ENCODE measurements at regions not wholly inside any gene's neighbourhood (a gene's known extent, or its start where the extent isn't known, plus 50 kb on each side); places are given as distances from the start of the nearest gene placed in this dataset.
"Not testable (repeated sequence)": the region's sequence is repeated elsewhere in the genome, so short reads cannot be mapped to it uniquely, and the experiment has no call there.

DNA sequence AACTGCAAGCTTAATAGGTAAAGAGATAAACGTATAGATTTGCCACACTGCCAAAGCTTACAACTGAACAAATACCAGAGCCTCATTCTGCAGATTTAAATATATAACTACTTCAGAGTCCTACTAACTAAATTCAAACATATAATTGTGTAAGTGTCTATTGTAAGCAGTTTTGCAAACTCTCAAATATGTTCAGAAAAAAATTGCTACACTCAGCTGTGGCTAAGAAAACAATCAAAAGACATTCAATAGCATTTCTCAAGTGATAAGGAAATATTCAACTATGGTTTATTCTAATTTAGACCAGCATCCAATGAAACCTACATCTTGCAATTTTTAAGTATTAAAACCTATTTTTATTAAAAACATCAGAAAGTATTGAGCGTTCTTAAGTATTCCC is 202.4 kb downstream of the KCTD12 start:
- no peak overlapping the region for H3K4me3 ChIP-seq (ENCODE audit: low read depth in 1 of 2, low read length in 2 of 2)
- H3K9ac ChIP-seq (ENCODE audit: low read depth in 1 of 2, low read length in 2 of 2): no peak overlapping the region
- H3K36me3 ChIP-seq (ENCODE audit: control insufficient read depth in 1 of 2, insufficient read depth in 2 of 2, low read length in 2 of 2): no peaks in the 10 kb centered on the region
- no peaks in the 10 kb centered on the region for H3K27me3 ChIP-seq (ENCODE audit: control insufficient read depth in 1 of 2, insufficient read depth in 2 of 2, low read length in 2 of 2)
- H3K9me3 ChIP-seq (ENCODE audit: control insufficient read depth in 1 of 2, low read length in 2 of 2): no peaks in the 10 kb centered on the region
- H3K27ac ChIP-seq (ENCODE audit: low read depth, low read length): no peak overlapping the region
- no peaks in the 10 kb centered on the region for H3K4me1 ChIP-seq (ENCODE audit: control insufficient read depth in 1 of 2, insufficient read depth in 2 of 2, low read length in 2 of 2)

DNA sequence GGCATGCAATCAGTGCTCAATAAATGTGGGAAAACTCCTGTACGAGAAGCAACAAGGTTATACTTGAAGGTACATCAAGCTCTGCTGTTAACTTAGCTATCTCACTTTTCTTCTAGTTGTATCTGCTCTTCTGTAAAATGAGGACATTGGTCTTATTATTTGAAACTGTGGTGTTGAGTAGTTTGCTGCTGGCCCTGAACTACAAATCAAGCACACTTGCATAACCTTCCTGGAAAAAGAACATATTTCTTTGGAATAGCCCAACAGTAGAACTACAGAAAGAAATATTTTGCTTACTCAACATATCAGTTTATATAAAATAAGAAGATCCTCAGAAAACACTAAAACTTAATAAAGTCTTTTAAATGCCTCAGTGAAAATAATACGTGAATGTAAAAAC is 203.0 kb downstream of the KCTD12 start:
- Histone ChIP-seq H3K4me3 (ENCODE audit: low read depth in 1 of 2, low read length in 2 of 2) (no peak overlapping the region), H3K4me1 (ENCODE audit: control insufficient read depth in 1 of 2, insufficient read depth in 2 of 2, low read length in 2 of 2) (no peaks in the 10 kb centered on the region), H3K27ac (ENCODE audit: low read depth, low read length) (no peak overlapping the region), H3K27me3 (ENCODE audit: control insufficient read depth in 1 of 2, insufficient read depth in 2 of 2, low read length in 2 of 2) (no peaks in the 10 kb centered on the region), H3K9ac (ENCODE audit: low read depth in 1 of 2, low read length in 2 of 2) (no peak overlapping the region), H3K9me3 (ENCODE audit: control insufficient read depth in 1 of 2, low read length in 2 of 2) (no peaks in the 10 kb centered on the region), H3K36me3 (ENCODE audit: control insufficient read depth in 1 of 2, insufficient read depth in 2 of 2, low read length in 2 of 2) (no peaks in the 10 kb centered on the region)

DNA sequence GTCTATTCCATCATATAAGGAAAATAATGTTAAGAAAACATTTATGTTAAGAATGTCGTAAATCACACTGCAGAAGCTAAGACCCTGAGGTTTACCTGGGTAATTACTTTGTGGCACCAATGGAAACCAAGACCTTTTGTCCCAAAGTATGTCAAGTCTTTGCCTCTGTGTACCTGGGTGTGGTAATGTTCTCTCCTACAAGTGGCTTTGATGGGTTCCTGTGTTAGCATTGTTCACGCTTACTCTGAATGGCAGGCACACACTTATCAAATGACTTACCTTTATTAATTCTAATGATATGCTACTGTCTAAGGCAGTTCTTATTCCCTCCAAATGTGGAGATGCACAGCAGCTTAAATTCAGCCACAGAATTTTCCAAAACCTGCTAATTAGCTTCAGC is 206.1 kb downstream of the KCTD12 start:
- Histone ChIP-seq H3K36me3 (ENCODE audit: control insufficient read depth in 1 of 2, insufficient read depth in 2 of 2, low read length in 2 of 2) (no peaks in the 10 kb centered on the region), H3K9ac (ENCODE audit: low read depth in 1 of 2, low read length in 2 of 2) (no peak overlapping the region), H3K27ac (ENCODE audit: low read depth, low read length) (no peak overlapping the region), H3K4me3 (ENCODE audit: low read depth in 1 of 2, low read length in 2 of 2) (no peak overlapping the region), H3K27me3 (ENCODE audit: control insufficient read depth in 1 of 2, insufficient read depth in 2 of 2, low read length in 2 of 2) (no peaks in the 10 kb centered on the region), H3K9me3 (ENCODE audit: control insufficient read depth in 1 of 2, low read length in 2 of 2) (no peaks in the 10 kb centered on the region), H3K4me1 (ENCODE audit: control insufficient read depth in 1 of 2, insufficient read depth in 2 of 2, low read length in 2 of 2) (no peaks in the 10 kb centered on the region)

DNA sequence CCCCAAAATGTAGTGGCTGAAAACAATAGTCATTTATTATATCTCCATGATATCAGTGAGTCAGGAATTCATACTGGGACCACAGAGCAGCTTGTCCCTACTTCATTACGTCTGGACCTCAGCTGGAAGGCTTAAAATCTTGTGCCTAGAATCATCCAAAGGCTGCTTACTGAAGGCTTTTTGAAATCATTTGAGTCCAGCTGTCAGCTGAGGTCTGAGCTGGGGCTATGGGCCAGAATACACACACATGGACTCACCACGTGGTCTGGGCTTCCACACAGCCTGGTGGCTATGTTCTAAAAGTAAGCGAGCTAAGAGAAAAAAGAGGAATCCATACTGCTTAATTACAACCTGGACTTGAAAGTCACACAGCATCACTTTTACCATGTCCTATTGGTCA is 209.2 kb downstream of the KCTD12 start:
- H3K27ac ChIP-seq (ENCODE audit: low read depth, low read length): no peak overlapping the region
- H3K9ac ChIP-seq (ENCODE audit: low read depth in 1 of 2, low read length in 2 of 2): no peak overlapping the region
- no peaks in the 10 kb centered on the region for H3K36me3 ChIP-seq (ENCODE audit: control insufficient read depth in 1 of 2, insufficient read depth in 2 of 2, low read length in 2 of 2)
- no peaks in the 10 kb centered on the region for H3K4me1 ChIP-seq (ENCODE audit: control insufficient read depth in 1 of 2, insufficient read depth in 2 of 2, low read length in 2 of 2)
- H3K9me3 ChIP-seq (ENCODE audit: control insufficient read depth in 1 of 2, low read length in 2 of 2): no peaks in the 10 kb centered on the region
- no peak overlapping the region for H3K4me3 ChIP-seq (ENCODE audit: low read depth in 1 of 2, low read length in 2 of 2)
- H3K27me3 ChIP-seq (ENCODE audit: control insufficient read depth in 1 of 2, insufficient read depth in 2 of 2, low read length in 2 of 2): no peaks in the 10 kb centered on the region

DNA sequence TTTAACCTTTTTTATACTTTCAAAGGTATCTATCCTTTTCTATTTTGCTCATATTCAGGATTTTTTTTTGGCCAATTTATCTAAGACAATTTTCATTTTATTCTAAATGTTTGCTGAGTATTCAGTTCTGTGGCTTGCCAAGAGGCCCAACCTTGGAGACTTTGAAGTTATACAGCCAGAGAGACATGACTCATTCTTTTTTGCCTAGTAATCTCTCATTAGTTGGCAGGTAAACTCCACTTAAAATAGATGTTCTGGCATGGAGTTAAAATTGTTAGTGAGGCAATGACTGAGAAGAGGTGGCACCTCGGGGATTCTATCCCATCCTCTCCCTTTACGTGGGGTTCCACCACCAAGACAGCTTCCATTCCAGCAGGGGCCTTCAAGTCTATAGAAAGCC is 213.8 kb downstream of the KCTD12 start:
- H3K4me1 ChIP-seq (ENCODE audit: control insufficient read depth in 1 of 2, insufficient read depth in 2 of 2, low read length in 2 of 2): no peaks in the 10 kb centered on the region
- H3K27ac ChIP-seq (ENCODE audit: low read depth, low read length): no peak overlapping the region
- no peaks in the 10 kb centered on the region for H3K36me3 ChIP-seq (ENCODE audit: control insufficient read depth in 1 of 2, insufficient read depth in 2 of 2, low read length in 2 of 2)
- no peaks in the 10 kb centered on the region for H3K9me3 ChIP-seq (ENCODE audit: control insufficient read depth in 1 of 2, low read length in 2 of 2)
- no peak overlapping the region for H3K9ac ChIP-seq (ENCODE audit: low read depth in 1 of 2, low read length in 2 of 2)
- no peak overlapping the region for H3K4me3 ChIP-seq (ENCODE audit: low read depth in 1 of 2, low read length in 2 of 2)
- H3K27me3 ChIP-seq (ENCODE audit: control insufficient read depth in 1 of 2, insufficient read depth in 2 of 2, low read length in 2 of 2): no peaks in the 10 kb centered on the region

DNA sequence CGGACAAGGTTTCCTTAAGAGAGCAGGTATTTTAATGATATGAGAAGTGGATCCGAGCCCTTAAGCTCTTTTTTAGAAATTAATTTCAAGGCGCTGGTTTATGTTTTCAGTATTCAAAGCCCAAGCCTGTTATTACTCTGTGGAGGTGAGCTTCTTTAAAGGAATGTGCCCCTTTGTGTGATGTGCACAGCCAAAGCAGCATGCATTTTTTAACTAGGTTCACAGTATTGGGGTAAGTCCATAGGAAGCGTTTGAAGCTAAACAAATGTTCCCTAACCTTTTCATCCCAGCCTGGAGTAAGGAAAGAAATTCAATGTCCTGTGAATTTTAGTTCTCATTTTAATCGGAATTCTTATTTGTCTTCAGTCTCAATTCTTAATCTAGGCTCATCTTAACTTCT is 217.5 kb downstream of the KCTD12 start:
- H3K27me3 ChIP-seq (ENCODE audit: control insufficient read depth in 1 of 2, insufficient read depth in 2 of 2, low read length in 2 of 2): no peaks in the 10 kb centered on the region
- no peaks in the 10 kb centered on the region for H3K4me1 ChIP-seq (ENCODE audit: control insufficient read depth in 1 of 2, insufficient read depth in 2 of 2, low read length in 2 of 2)
- no peak overlapping the region for H3K4me3 ChIP-seq (ENCODE audit: low read depth in 1 of 2, low read length in 2 of 2)
- H3K27ac ChIP-seq (ENCODE audit: low read depth, low read length): no peak overlapping the region
- no peaks in the 10 kb centered on the region for H3K36me3 ChIP-seq (ENCODE audit: control insufficient read depth in 1 of 2, insufficient read depth in 2 of 2, low read length in 2 of 2)
- no peaks in the 10 kb centered on the region for H3K9me3 ChIP-seq (ENCODE audit: control insufficient read depth in 1 of 2, low read length in 2 of 2)
- H3K9ac ChIP-seq (ENCODE audit: low read depth in 1 of 2, low read length in 2 of 2): no peak overlapping the region

DNA sequence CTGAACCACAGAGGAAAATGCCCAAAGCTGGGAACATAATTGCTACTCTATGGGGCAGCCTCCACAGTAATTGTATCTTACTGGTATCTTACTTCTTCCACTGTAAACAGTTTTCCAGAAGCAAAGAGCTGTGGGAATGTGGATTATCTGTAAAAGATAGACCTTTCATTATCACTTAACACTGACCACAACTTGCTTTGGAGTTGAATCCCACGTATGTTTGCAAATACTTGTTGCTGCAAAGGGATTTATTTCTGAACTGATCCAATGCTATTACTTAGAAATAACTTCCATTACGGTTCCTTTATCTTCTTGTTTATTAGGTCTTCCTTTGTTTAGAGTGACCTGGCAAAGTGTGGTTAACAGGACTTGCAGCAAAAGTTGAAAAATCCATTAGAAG is 218.1 kb downstream of the KCTD12 start:
- no peak overlapping the region for H3K27ac ChIP-seq (ENCODE audit: low read depth, low read length)
- H3K9me3 ChIP-seq (ENCODE audit: control insufficient read depth in 1 of 2, low read length in 2 of 2): no peaks in the 10 kb centered on the region
- no peaks in the 10 kb centered on the region for H3K4me1 ChIP-seq (ENCODE audit: control insufficient read depth in 1 of 2, insufficient read depth in 2 of 2, low read length in 2 of 2)
- H3K36me3 ChIP-seq (ENCODE audit: control insufficient read depth in 1 of 2, insufficient read depth in 2 of 2, low read length in 2 of 2): no peaks in the 10 kb centered on the region
- no peak overlapping the region for H3K9ac ChIP-seq (ENCODE audit: low read depth in 1 of 2, low read length in 2 of 2)
- H3K4me3 ChIP-seq (ENCODE audit: low read depth in 1 of 2, low read length in 2 of 2): no peak overlapping the region
- no peaks in the 10 kb centered on the region for H3K27me3 ChIP-seq (ENCODE audit: control insufficient read depth in 1 of 2, insufficient read depth in 2 of 2, low read length in 2 of 2)

DNA sequence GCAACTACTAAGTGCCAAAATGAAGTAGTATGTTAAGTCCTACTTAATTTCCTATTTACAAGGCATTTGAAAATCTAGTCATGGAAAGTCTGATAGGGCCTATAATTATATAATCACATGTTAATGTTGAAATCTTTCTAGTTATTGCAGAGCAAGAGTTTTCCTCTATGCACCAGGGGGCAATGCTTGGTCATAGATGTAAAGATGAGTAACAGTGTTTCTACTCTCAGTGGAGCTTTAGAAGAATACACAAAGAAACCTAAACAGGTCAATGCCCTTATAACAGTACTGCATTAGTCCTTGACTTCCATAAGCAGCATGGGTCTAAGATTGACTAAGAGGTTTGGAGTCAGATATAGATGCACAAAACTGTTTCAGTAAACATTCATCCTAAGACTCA is 218.7 kb downstream of the KCTD12 start:
- H3K9me3 ChIP-seq (ENCODE audit: control insufficient read depth in 1 of 2, low read length in 2 of 2): no peaks in the 10 kb centered on the region
- no peak overlapping the region for H3K9ac ChIP-seq (ENCODE audit: low read depth in 1 of 2, low read length in 2 of 2)
- no peak overlapping the region for H3K27ac ChIP-seq (ENCODE audit: low read depth, low read length)
- no peak overlapping the region for H3K4me3 ChIP-seq (ENCODE audit: low read depth in 1 of 2, low read length in 2 of 2)
- H3K27me3 ChIP-seq (ENCODE audit: control insufficient read depth in 1 of 2, insufficient read depth in 2 of 2, low read length in 2 of 2): no peaks in the 10 kb centered on the region
- no peaks in the 10 kb centered on the region for H3K36me3 ChIP-seq (ENCODE audit: control insufficient read depth in 1 of 2, insufficient read depth in 2 of 2, low read length in 2 of 2)
- no peaks in the 10 kb centered on the region for H3K4me1 ChIP-seq (ENCODE audit: control insufficient read depth in 1 of 2, insufficient read depth in 2 of 2, low read length in 2 of 2)

DNA sequence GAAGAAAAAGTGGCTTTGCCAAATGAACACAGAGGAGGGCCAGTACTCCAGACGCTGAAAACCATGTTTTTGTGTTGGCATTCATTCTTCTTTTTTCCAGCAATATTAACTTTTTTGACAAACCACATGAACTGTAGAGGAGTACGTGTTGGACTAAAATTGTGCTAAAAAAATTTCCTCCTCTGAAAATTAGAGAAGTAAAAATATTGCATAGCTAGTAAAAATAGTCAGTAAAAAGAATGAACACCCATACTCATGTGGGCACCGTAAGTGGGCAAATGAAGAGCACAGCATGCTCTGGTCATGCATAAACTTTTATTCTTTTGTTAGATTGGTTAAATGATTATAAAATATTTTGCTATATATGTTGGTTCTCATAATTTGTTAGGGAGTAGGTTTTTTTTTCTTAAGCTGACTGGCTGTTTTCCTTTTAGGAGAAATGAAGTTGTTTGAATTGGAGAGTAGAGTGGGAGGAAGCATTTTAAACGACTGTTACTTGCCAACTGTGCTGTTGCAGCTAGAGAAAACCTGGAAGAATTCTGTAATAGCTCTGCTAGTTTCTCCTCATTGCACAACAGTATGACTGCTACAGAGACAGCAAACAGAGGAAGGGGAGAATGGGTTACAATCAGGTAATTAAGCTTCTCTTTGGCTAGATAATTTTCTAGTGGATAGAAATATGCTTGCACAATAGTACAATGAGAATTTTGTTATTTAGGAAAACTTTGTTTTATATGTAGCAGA is 222.4 kb downstream of the KCTD12 start:
- Histone ChIP-seq H3K9ac (ENCODE audit: low read depth in 1 of 2, low read length in 2 of 2) (no peak overlapping the region), H3K36me3 (ENCODE audit: control insufficient read depth in 1 of 2, insufficient read depth in 2 of 2, low read length in 2 of 2) (no peaks in the 10 kb centered on the region), H3K27me3 (ENCODE audit: control insufficient read depth in 1 of 2, insufficient read depth in 2 of 2, low read length in 2 of 2) (no peaks in the 10 kb centered on the region), H3K4me3 (ENCODE audit: low read depth in 1 of 2, low read length in 2 of 2) (no peak overlapping the region), H3K4me1 (ENCODE audit: control insufficient read depth in 1 of 2, insufficient read depth in 2 of 2, low read length in 2 of 2) (no peaks in the 10 kb centered on the region), H3K27ac (ENCODE audit: low read depth, low read length) (no peak overlapping the region), H3K9me3 (ENCODE audit: control insufficient read depth in 1 of 2, low read length in 2 of 2) (no peaks in the 10 kb centered on the region)

DNA sequence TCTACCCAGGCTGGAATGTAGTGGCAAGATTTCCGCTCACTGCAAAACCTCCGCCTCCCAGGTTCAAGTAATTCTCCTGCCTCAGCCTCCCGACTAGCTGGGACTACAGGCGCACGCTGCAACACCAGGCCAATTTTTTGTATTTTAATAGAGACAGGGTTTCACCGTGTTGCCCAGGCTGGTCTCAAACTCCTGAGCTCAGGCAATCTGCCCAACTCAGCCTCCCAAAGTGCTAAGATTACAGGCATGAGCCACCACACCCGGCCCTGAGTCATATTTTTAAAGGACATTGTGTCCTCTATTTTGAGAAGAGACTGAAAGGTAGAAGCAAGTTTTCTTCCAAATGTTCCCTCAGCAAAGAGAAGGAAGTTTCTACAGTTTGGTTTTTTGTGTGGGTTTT is 227.1 kb downstream of the KCTD12 start:
- H3K9ac ChIP-seq (ENCODE audit: low read depth in 1 of 2, low read length in 2 of 2); H3K27me3 ChIP-seq (ENCODE audit: control insufficient read depth in 1 of 2, insufficient read depth in 2 of 2, low read length in 2 of 2); H3K36me3 ChIP-seq (ENCODE audit: control insufficient read depth in 1 of 2, insufficient read depth in 2 of 2, low read length in 2 of 2); H3K4me1 ChIP-seq (ENCODE audit: control insufficient read depth in 1 of 2, insufficient read depth in 2 of 2, low read length in 2 of 2); H3K27ac ChIP-seq (ENCODE audit: low read depth, low read length); H3K9me3 ChIP-seq (ENCODE audit: control insufficient read depth in 1 of 2, low read length in 2 of 2); H3K4me3 ChIP-seq (ENCODE audit: low read depth in 1 of 2, low read length in 2 of 2): not testable (repeated sequence)

DNA sequence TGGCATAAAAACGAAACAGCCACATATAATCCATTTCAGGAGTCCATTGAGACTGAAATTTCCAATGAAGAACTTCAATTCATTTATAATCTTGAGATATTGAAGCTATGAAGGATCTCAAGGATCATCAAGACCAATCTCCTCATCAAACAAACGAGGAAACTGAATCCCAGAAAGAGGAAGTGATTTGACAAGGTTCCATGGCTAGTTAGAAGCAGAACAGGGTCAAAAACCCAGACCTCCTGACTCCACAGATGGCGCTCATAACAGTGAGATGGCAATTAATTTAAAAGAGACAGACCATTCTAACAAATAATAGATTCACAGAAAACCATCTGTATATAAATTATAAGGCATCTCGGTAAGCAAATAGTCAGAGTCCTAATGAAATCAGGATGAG is 229.7 kb downstream of the KCTD12 start:
- no peak overlapping the region for H3K27ac ChIP-seq (ENCODE audit: low read depth, low read length)
- H3K27me3 ChIP-seq (ENCODE audit: control insufficient read depth in 1 of 2, insufficient read depth in 2 of 2, low read length in 2 of 2): no peaks in the 10 kb centered on the region
- no peaks in the 10 kb centered on the region for H3K4me1 ChIP-seq (ENCODE audit: control insufficient read depth in 1 of 2, insufficient read depth in 2 of 2, low read length in 2 of 2)
- no peak overlapping the region for H3K4me3 ChIP-seq (ENCODE audit: low read depth in 1 of 2, low read length in 2 of 2)
- H3K9me3 ChIP-seq (ENCODE audit: control insufficient read depth in 1 of 2, low read length in 2 of 2): no peaks in the 10 kb centered on the region
- H3K9ac ChIP-seq (ENCODE audit: low read depth in 1 of 2, low read length in 2 of 2): no peak overlapping the region
- H3K36me3 ChIP-seq (ENCODE audit: control insufficient read depth in 1 of 2, insufficient read depth in 2 of 2, low read length in 2 of 2): no peaks in the 10 kb centered on the region

Data from duodenal mucosa (tissue), 2 donors.